Endothelial cell of umbilical vein (primary cell): ENCODE measurements at regions not wholly inside any gene's neighbourhood (a gene's known extent, or its start where the extent isn't known, plus 50 kb on each side); places are given as distances from the start of the nearest gene placed in this dataset.

Source experiments
- BruUV-seq: library from RNA; stranded (reverse); fragments of 400-500 nt; replicated peaks from 2 replicates; lab custom pipeline; 2021; lab: Mats Ljungman, UMichigan
- CTCF ChIA-PET: fragments of 300-600, 350-600 bp; sonication (Branson Sonifier 250); formaldehyde crosslinking; loops from one replicate; lab custom pipeline; 2021; ENCODE audit warnings: antibody characterized with exemption, inconsistent platforms; lab: Charles Lee
- POLR2A ChIA-PET: fragments of 300-600, 350-600 bp; sonication (Branson Sonifier 250); formaldehyde crosslinking; loops from one replicate; lab custom pipeline; 2021; ENCODE audit warnings: antibody characterized with exemption, inconsistent platforms; lab: Charles Lee
- DNase-seq: peaks from one replicate; pipeline ENCODE4 v3.0.0-alpha.2; 2011; ENCODE audit warnings: low read depth, low spot score
- FAIRE-seq: peaks from 2 replicates; lab custom pipeline; 2011; peaks lifted over from hg19 to GRCh38; lab: Jason Lieb, UNC
- H2AFZ ChIP-seq: 2 replicates; pipeline ENCODE4 v1.6.0; 2012; ENCODE audit warnings: low read depth, low read length, control low read depth, inconsistent platforms
- H3K27ac ChIP-seq: 2 replicates; pipeline ENCODE4 v1.5.1; 2011; ENCODE audit warnings: low read depth, mild to moderate bottlenecking, control low read depth, low read length, moderate library complexity; ENCODE audit not compliant: insufficient read depth
- H3K27me3 ChIP-seq, 2 experiments: 2 replicates each; pipeline versions ENCODE4 v1.6.0 to v1.6.1; 2011; ENCODE audit warnings: low read length in 2 of 2, mixed read lengths in 1 of 2; ENCODE audit not compliant: control insufficient read depth in 2 of 2, insufficient read depth in 2 of 2
- H3K36me3 ChIP-seq, 2 experiments: 2 replicates in 1 of 2; 3 replicates in 1 of 2; pipeline ENCODE4 v1.5.1; 2011; ENCODE audit warnings: low read length in 2 of 2, mild to moderate bottlenecking in 1 of 2, moderate library complexity in 1 of 2; ENCODE audit not compliant: control insufficient read depth in 2 of 2, insufficient read depth in 2 of 2; ENCODE audit errors: extremely low read depth in 1 of 2
- H3K4me1 ChIP-seq: 3 replicates; pipeline ENCODE4 v1.5.1; 2011; ENCODE audit warnings: mild to moderate bottlenecking, low read length; ENCODE audit not compliant: control insufficient read depth, insufficient read depth; ENCODE audit errors: extremely low read depth
- H3K4me2 ChIP-seq: 2 replicates; pipeline ENCODE4 v1.6.1; 2011; ENCODE audit warnings: low read length, control low read depth, mixed read lengths; ENCODE audit not compliant: insufficient read depth
- H3K4me3 ChIP-seq, 3 experiments: fragments of 200-600 bp in 1 of 3; sonication (generic), shearing (Covaris generic) in 1 of 3; replicated peaks in 1 of 3; 2 replicates each; pipeline ENCODE4 v1.5.1; 2011 to 2016; ENCODE audit warnings: control low read depth in 3 of 3, low read length in 3 of 3, mild to moderate bottlenecking in 2 of 3, inconsistent platforms in 1 of 3, low read depth in 1 of 3, moderate library complexity in 1 of 3; ENCODE audit not compliant: insufficient read depth in 1 of 3
- H3K79me2 ChIP-seq: 2 replicates; pipeline ENCODE4 v1.6.0; 2012; ENCODE audit warnings: low read length, inconsistent platforms; ENCODE audit not compliant: control insufficient read depth, insufficient read depth
- H3K9ac ChIP-seq: replicated peaks from 2 replicates; pipeline ENCODE3; 2011; ENCODE audit warnings: low read length, control low read depth; ENCODE audit not compliant: insufficient read depth; ENCODE audit errors: extremely low read depth
- H3K9me1 ChIP-seq: replicated peaks from 3 replicates; pipeline ENCODE4 v1.6.0; 2011; ENCODE audit warnings: mild to moderate bottlenecking, low read length; ENCODE audit not compliant: control insufficient read depth, insufficient read depth; ENCODE audit errors: extremely low read depth
- H3K9me3 ChIP-seq: replicated peaks from 2 replicates; pipeline ENCODE4 v1.5.1; 2012; ENCODE audit warnings: low read length, inconsistent platforms; ENCODE audit not compliant: control insufficient read depth, insufficient read depth
- H4K20me1 ChIP-seq: replicated peaks from 2 replicates; pipeline ENCODE3; 2011; ENCODE audit warnings: mild to moderate bottlenecking, low read length; ENCODE audit not compliant: control insufficient read depth, insufficient read depth; ENCODE audit errors: extremely low read depth
- CTCF ChIP-seq, 2 donors: IDR thresholded peaks; 1 replicate in 1 of 2; 2 replicates in 1 of 2; pipeline ENCODE4 v1.5.1; 2011; ENCODE audit warnings: low read length in 2 of 2, mild to moderate bottlenecking in 2 of 2, moderate library complexity in 2 of 2, control low read depth in 1 of 2, inconsistent platforms in 1 of 2, low read depth in 1 of 2; ENCODE audit not compliant: insufficient read depth in 1 of 2; ENCODE audit errors: extremely low read depth in 1 of 2
- EZH2 ChIP-seq: IDR thresholded peaks from 2 replicates; pipeline ENCODE4 v1.6.1; 2012; ENCODE audit warnings: borderline replicate concordance, low read depth, mild to moderate bottlenecking, moderate library complexity, low read length, inconsistent platforms; ENCODE audit not compliant: severe bottlenecking
- FOS ChIP-seq: IDR thresholded peaks from 2 replicates; pipeline ENCODE4 v1.6.1; 2011; ENCODE audit warnings: mild to moderate bottlenecking, low read length, moderate library complexity, borderline replicate concordance; ENCODE audit not compliant: insufficient read depth
- GATA2 ChIP-seq: IDR thresholded peaks from 2 replicates; pipeline ENCODE4 v1.7.0; 2011; ENCODE audit warnings: low read depth, mild to moderate bottlenecking, moderate library complexity, mixed read lengths, low read length; ENCODE audit not compliant: insufficient read length, insufficient read depth
- JUN ChIP-seq: IDR thresholded peaks from 2 replicates; pipeline ENCODE4 v1.6.1; 2011; ENCODE audit warnings: borderline replicate concordance, low read depth; ENCODE audit not compliant: insufficient read length, insufficient read depth
- MAX ChIP-seq: IDR thresholded peaks from 2 replicates; pipeline ENCODE4 v1.6.1; 2011; ENCODE audit not compliant: insufficient read depth, insufficient read length
- MYC ChIP-seq: IDR thresholded peaks from one replicate; pipeline ENCODE4 v1.6.1; 2011; ENCODE audit warnings: mild to moderate bottlenecking, low read depth, low read length
- POLR2A ChIP-seq: IDR thresholded peaks from 2 replicates; pipeline ENCODE4 v1.6.1; 2012; ENCODE audit warnings: low read depth, mild to moderate bottlenecking, control low read depth, low read length
- POLR2AphosphoS5 ChIP-seq: IDR thresholded peaks from 2 replicates; pipeline ENCODE4 v1.6.1; 2012; ENCODE audit warnings: low read depth, mild to moderate bottlenecking, control low read depth, low read length, moderate library complexity; ENCODE audit not compliant: insufficient read depth
- dilution Hi-C: fragments of 300-500 bp; cut with MboI; formaldehyde crosslinking; loops from one replicate; pipeline ENCODE4 v1.15.0; 2019; ENCODE audit warnings: low sequenced_read_pairs; ENCODE audit not compliant: extremely low pct_ligation_motif_present
- intact Hi-C: fragments of 100-400 bp; cut with micrococcal nuclease; formaldehyde crosslinking; loops from one replicate; pipeline ENCODE4 v1.10.0; 2022

- intact Hi-C loops = no loop called here
- no peak overlapping the region for H2AFZ ChIP-seq
- CTCF ChIA-PET = no interaction called here
- TF ChIP-seq POLR2AphosphoS5 (no peak), EZH2 (no peak)
- no TSS peak for BruUV-seq
- H4K20me1 ChIP-seq = no peaks in the 10 kb centered on the region
- dilution Hi-C loops = no loop called here
- POLR2A ChIA-PET = no interaction called here
- peaks cover 0 to 3% of the 10 kb centered on the region in 2 experiments for H3K27me3 ChIP-seq
- H3K27ac ChIP-seq = no peak overlapping the region
- no peak overlapping the region for H3K9ac ChIP-seq
- no peak overlapping the region for H3K4me3 ChIP-seq
- H3K79me2 ChIP-seq = no peaks in the 10 kb centered on the region
- H3K4me1 ChIP-seq = no peaks in the 10 kb centered on the region
- no peak for FAIRE-seq
- H3K9me3 ChIP-seq = no peaks in the 10 kb centered on the region
- no peak overlapping the region for H3K4me2 ChIP-seq
- H3K36me3 ChIP-seq = no peaks in the 10 kb centered on the region
- H3K9me1 ChIP-seq = no peaks in the 10 kb centered on the region
- no peak for DNase-seq
These were observed 235.6 kb upstream of the HNRNPA3 start for GRCh38 chr2:176976736-176977685.

- TF ChIP-seq MAX = no peak
- TF ChIP-seq CTCF (IDR thresholded peaks at IDR 0.05; ENCODE audit: extremely low read depth in 1 of 2, insufficient read depth in 1 of 2, low read depth in 1 of 2, low read length in 2 of 2) = no peak
- TF ChIP-seq POLR2A = no peak
- TF ChIP-seq MYC = no peak
- TF ChIP-seq FOS = no peak
- no peak for TF ChIP-seq EZH2
- no peak for TF ChIP-seq JUN
- no peak for TF ChIP-seq GATA2
- TF ChIP-seq POLR2AphosphoS5 = no peak
- H3K4me1 ChIP-seq = no peaks in the 10 kb centered on the region
- no TSS peak for BruUV-seq
- POLR2A ChIA-PET = no interaction called here
- no peaks in the 10 kb centered on the region for H3K9me1 ChIP-seq
- H3K27me3 ChIP-seq = no peaks in the 10 kb centered on the region
- no peaks in the 10 kb centered on the region for H3K79me2 ChIP-seq
- no peaks in the 10 kb centered on the region for H4K20me1 ChIP-seq
- CTCF ChIA-PET = interaction anchor here (0.7 kb wide), 1 partner anchor 169 kb away, joined by 5 read pairs; no protein-coding TSS in a partner anchor
- H3K4me2 ChIP-seq = no peak overlapping the region
- no peak overlapping the region for H3K9ac ChIP-seq
- dilution Hi-C loops = no loop called here
- no peaks in the 10 kb centered on the region for H3K9me3 ChIP-seq
- no peak overlapping the region for H2AFZ ChIP-seq
- H3K27ac ChIP-seq = no peak overlapping the region
- no peak overlapping the region for H3K4me3 ChIP-seq
- intact Hi-C loops = no loop called here
- DNase-seq (no peak), FAIRE-seq (no peak)
- H3K36me3 ChIP-seq = no peaks in the 10 kb centered on the region
These were observed 233.7 kb upstream of the HNRNPA3 start for GRCh38 chr2:176978921-176979320.
